Esophagus squamous epithelium (tissue), 5 donors: ENCODE measurements at regions not wholly inside any gene's neighbourhood (a gene's known extent, or its start where the extent isn't known, plus 50 kb on each side); places are given as distances from the start of the nearest gene placed in this dataset.

Source experiments
- DNase-seq: peaks from one replicate; lab custom pipeline; 2025; lab: John Stamatoyannopoulos, UW
- H3K27ac ChIP-seq, 4 donors: fragments of 200-600 bp; sonication (generic); one replicate each; pipeline ENCODE4 v1.5.1; 2016 to 2019; ENCODE audit warnings: mild to moderate bottlenecking in 1 of 4
- H3K27me3 ChIP-seq, 4 donors: fragments of 200-600 bp; sonication (generic); 1 replicate in 3 of 4; 2 replicates in 1 of 4; pipeline versions ENCODE4 v1.5.1 to v1.6.0; 2017 to 2021; ENCODE audit warnings: antibody characterized with exemption in 1 of 4
- H3K36me3 ChIP-seq, 3 donors: fragments of 200-600 bp; sonication (generic); one replicate each; pipeline ENCODE4 v1.5.1; 2016 to 2019
- H3K4me1 ChIP-seq, 3 donors: fragments of 200-600 bp; sonication (generic); one replicate each; pipeline ENCODE4 v1.5.1; 2017 to 2019
- H3K4me3 ChIP-seq, 4 donors: fragments of 200-600 bp; sonication (generic); 1 replicate in 3 of 4; 2 replicates in 1 of 4; pipeline ENCODE4 v1.5.1; 2016 to 2019; ENCODE audit warnings: mild to moderate bottlenecking in 2 of 4, moderate library complexity in 1 of 4
- H3K9me3 ChIP-seq, 3 donors: fragments of 200-600 bp; sonication (generic); one replicate each; pipeline ENCODE4 v1.5.1; 2016 to 2019
- CTCF ChIP-seq, 6 experiments: fragments of 450-650 bp in 4 of 6; fragments of 200-600 bp in 2 of 6; sonication (generic) in 2 of 6; IDR thresholded peaks; one replicate each; pipeline ENCODE4 v1.5.1; 2016 to 2019; ENCODE audit warnings: antibody characterized with exemption in 6 of 6, mild to moderate bottlenecking in 4 of 6, moderate library complexity in 4 of 6
- POLR2A ChIP-seq, 4 donors: fragments of 450-650 bp; IDR thresholded peaks; one replicate each; pipeline ENCODE4 v1.6.1; 2017; ENCODE audit warnings: antibody characterized with exemption in 4 of 4, mild to moderate bottlenecking in 4 of 4, moderate library complexity in 3 of 4
- WGBS, 2 donors: methylation state at CpG; one replicate each; pipeline ENCODE4 v1.1.5; 2018; 5-methylcytosine and 5-hydroxymethylcytosine counted together
- intact Hi-C: fragments of 100-400 bp; cut with DNase I; formaldehyde crosslinking; loops from one replicate; pipeline ENCODE4 v1.15.0; 2022
- donor health status: DM: yes; HTN: yes; CAD: no.

DNA sequence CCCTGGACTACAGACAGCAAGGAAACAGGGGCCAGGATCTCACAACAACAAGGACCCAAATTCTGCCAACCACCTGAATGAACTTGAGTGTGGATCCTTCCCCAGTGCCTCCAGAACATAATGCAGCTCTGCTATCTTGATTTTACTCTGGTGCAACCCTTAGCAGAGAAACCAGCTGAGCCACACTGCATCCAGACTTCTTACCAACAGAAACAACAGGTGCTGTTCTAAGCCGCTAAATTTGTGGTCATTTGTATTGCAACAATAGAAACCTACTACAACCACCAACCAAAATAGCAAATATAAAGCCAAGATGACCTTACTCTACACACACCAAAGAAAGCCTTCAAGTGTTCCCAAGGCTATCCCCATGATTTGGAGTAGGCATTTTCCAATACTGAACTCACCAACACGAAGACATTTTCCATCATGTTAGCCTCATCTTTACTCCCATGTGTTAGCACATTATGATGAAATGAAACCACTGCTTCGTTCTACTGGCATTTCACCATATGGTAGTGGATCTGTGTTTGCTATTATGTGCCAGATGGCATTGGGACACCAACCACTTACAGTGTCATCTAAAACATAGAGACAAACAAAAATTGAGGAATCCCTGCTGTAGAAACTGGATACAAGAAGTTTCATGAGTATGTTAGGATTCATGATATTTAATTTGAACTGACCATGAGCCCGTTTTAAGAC is 249.8 kb upstream of the ID4 start:
- intact Hi-C loops = no loop called here
- Histone ChIP-seq H3K4me3 (no peak overlapping the region), H3K9me3 (no peaks in the 10 kb centered on the region), H3K27ac (no peak overlapping the region), H3K36me3 (no peaks in the 10 kb centered on the region), H3K4me1 (no peaks in the 10 kb centered on the region), H3K27me3 (no peaks in the 10 kb centered on the region)
- no peak for DNase-seq
- TF ChIP-seq CTCF (IDR thresholded peaks at IDR 0.05) = no peak
- no peak for TF ChIP-seq POLR2A (IDR thresholded peaks at IDR 0.05)
- 61 to 76% methylated on average over 4 of the region's 4 CpGs for WGBS, 2 donors

GRCh38 chr6:19590501-19591131 is 246.6 kb upstream of the ID4 start:
- no peak for DNase-seq
- TF ChIP-seq POLR2A (IDR thresholded peaks at IDR 0.05) = no peak
- no peak for TF ChIP-seq CTCF (IDR thresholded peaks at IDR 0.05)
- Histone ChIP-seq H3K27ac (no peak overlapping the region), H3K9me3 (no peaks in the 10 kb centered on the region), H3K36me3 (no peaks in the 10 kb centered on the region), H3K27me3 (no peaks in the 10 kb centered on the region), H3K4me1 (no peaks in the 10 kb centered on the region), H3K4me3 (no peak overlapping the region)
- intact Hi-C loops = no loop called here
- WGBS, 2 donors = 73 to 90% methylated on average over 5 of the region's 5 CpGs

DNA sequence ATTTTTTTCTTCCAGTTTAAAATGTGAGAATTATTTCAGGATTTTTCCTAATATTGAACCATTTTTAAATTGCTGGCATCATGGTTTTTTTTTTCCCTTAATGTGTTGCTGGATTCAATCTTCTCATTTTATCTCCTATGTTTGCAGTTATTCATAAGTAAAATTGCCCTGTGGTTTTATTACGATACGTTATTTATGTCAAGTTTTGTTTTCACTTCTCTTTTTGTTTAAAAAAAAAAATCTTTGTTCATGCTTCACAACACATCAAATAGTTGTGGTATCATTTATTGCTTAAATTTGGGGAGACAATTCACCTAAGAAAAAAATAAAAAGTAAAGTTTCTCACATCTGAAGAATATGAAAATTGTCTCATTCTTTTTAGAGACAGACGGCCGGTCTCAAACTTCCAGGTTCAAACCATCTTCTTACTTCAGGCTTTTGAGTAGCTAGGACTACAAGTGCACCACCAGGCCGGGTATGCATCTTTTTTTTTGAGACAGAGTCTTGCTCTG is 239.3 kb upstream of the ID4 start:
- TF ChIP-seq CTCF (IDR thresholded peaks at IDR 0.05) (no peak), POLR2A (IDR thresholded peaks at IDR 0.05) (no peak)
- Histone ChIP-seq H3K4me1 (peaks cover 0 to 8% (median 0%) of the 10 kb centered on the region in 3 donors), H3K36me3 (no peaks in the 10 kb centered on the region), H3K9me3 (no peaks in the 10 kb centered on the region), H3K4me3 (no peak overlapping the region), H3K27me3 (no peaks in the 10 kb centered on the region), H3K27ac (no peak overlapping the region)
- DNase-seq = no peak
- 82 to 86% methylated on average over 5 of the region's 5 CpGs for WGBS, 2 donors
- intact Hi-C loops = no loop called here

DNA sequence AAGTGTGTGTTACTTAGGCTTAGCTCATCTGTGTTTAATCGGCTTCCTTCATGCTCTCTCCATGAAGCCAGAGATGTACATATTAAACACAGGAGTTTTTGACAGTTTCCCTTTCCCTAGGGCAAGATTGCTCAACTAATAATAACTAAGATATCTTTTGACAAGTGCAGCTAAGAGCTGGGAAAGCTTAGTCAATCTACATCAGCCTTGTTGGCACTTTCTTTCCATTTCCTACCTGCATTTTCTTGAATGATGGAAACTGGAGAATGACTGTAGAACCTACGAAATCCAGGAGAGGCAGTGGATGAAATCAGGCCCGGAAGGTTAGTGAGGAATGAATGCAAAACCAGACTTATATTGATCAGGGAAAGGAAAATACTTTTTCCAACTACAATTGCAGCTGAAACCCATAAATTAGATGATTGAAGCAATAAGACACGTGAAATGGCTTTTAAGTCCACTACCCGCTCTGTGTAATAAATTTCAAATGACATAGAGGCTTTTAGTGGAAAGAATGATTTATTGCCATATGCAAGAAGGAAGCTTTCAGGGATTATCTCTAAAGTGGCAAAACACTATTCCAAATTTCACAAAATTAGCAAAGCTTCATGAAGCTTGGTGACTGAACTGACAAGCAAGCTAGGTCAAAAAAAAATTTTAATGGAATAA is 237.2 kb upstream of the ID4 start:
- no peaks in the 10 kb centered on the region for H3K36me3 ChIP-seq
- H3K4me1 ChIP-seq = peaks cover 0 to 15% (median 2%) of the 10 kb centered on the region in 3 donors
- no peaks in the 10 kb centered on the region for H3K27me3 ChIP-seq
- intact Hi-C loops = no loop called here
- H3K27ac ChIP-seq = no peak overlapping the region
- H3K4me3 ChIP-seq = no peak overlapping the region
- H3K9me3 ChIP-seq = no peaks in the 10 kb centered on the region
- WGBS, 2 donors = 40 to 41% methylated on average over 5 of the region's 5 CpGs
- TF ChIP-seq POLR2A (IDR thresholded peaks at IDR 0.05) = no peak
- TF ChIP-seq CTCF (IDR thresholded peaks at IDR 0.05) = no peak
- DNase-seq = no peak
